ENCODE measurements at regions not wholly inside any gene's neighbourhood (a gene's known extent, or its start where the extent isn't known, plus 50 kb on each side); places are given as distances from the start of the nearest gene placed in this dataset.
A peak's percentile ranks its signal among the peaks of the same experiment; 100 is the strongest.

- Histone ChIP-seq H3K14ac (ENCODE audit: low read length) (no peak overlapping the region), H3K4me2 (ENCODE audit: insufficient read depth, low read length, poor library complexity, severe bottlenecking) (no peak overlapping the region), H2BK15ac (ENCODE audit: low read length) (no peak overlapping the region), H2BK120ac (ENCODE audit: low read depth, low read length) (no peak overlapping the region), H2BK12ac (ENCODE audit: low read length) (no peak overlapping the region), H3K4me3 (ENCODE audit: low read length in 2 of 2) (no peak overlapping the region), H4K8ac (ENCODE audit: low read depth, low read length) (no peak overlapping the region), H3K9ac (ENCODE audit: low read depth, low read length, poor library complexity) (no peak overlapping the region), H4K91ac (ENCODE audit: low read depth, low read length, poor library complexity) (no peak overlapping the region), H3K27ac (replicated peaks; ENCODE audit: low read length) (no peak overlapping the region), H3K79me1 (ENCODE audit: low read depth, low read length) (no peaks in the 10 kb centered on the region), H2AK5ac (ENCODE audit: low read depth, low read length) (no peak overlapping the region), H3K36me3 (replicated peaks in 1 of 2; ENCODE audit: control insufficient read depth in 2 of 2, insufficient read depth in 2 of 2, low read length in 2 of 2) (no peaks in the 10 kb centered on the region), H2AFZ (ENCODE audit: low read length) (no peak overlapping the region), H3K27me3 (ENCODE audit: control insufficient read depth in 3 of 3, insufficient read depth in 3 of 3, low read depth in 1 of 3, low read length in 3 of 3) (no peaks in the 10 kb centered on the region), H3K4me1 (ENCODE audit: control insufficient read depth in 2 of 2, insufficient read depth in 1 of 2, low read depth in 1 of 2, low read length in 2 of 2) (peaks cover 0 to 3% of the 10 kb centered on the region in 2 donors), H3K4ac (ENCODE audit: low read length) (no peak overlapping the region), H2BK5ac (ENCODE audit: low read length) (no peak overlapping the region), H3K23ac (ENCODE audit: low read depth, low read length, poor library complexity) (no peak overlapping the region), H3K18ac (ENCODE audit: low read length) (no peak overlapping the region), H3K9me3 (replicated peaks in 1 of 2; ENCODE audit: control insufficient read depth in 2 of 2, insufficient read depth in 1 of 2, low read depth in 1 of 2, low read length in 2 of 2) (no peaks in the 10 kb centered on the region)
- no CpG with 5 or more reads among the region's 3 CpGs for WGBS, 2 donors (ENCODE audit: extremely low coverage in 2 of 2, insufficient read length in 2 of 2, insufficient replicate concordance in 1 of 2)
- no peak for DNase-seq (ENCODE audit: low spot score)
Observed at GRCh38 chr12:20199780-20200179, 168.6 kb upstream of the PDE3A start.

DNA sequence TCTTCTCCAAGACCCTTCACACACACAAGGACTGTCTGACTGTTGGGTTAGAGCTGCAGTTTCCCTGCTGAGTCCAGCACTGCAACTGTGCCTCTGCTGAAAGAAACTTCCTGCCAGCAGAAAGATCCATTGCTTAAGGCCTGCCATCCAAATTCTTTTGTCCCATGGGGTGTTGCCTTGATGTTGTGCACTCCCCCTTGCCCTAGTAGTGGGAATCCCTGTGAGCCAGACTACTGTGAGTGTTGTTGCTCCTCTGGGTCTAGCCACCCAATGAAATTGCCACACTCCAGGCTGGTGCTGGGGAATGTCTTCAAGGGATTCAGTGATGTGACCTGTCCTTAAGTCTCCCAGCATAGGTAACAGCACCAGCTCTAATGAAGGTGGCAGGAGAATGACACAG lies 166.6 kb upstream of the PDE3A start:
- Histone ChIP-seq H2BK12ac (ENCODE audit: low read length) (no peak overlapping the region), H3K36me3 (replicated peaks in 1 of 2; ENCODE audit: control insufficient read depth in 2 of 2, insufficient read depth in 2 of 2, low read length in 2 of 2) (no peaks in the 10 kb centered on the region), H3K79me1 (ENCODE audit: low read depth, low read length) (no peaks in the 10 kb centered on the region), H3K4ac (ENCODE audit: low read length) (no peak overlapping the region), H2BK5ac (ENCODE audit: low read length) (no peak overlapping the region), H3K27me3 (ENCODE audit: control insufficient read depth in 3 of 3, insufficient read depth in 3 of 3, low read depth in 1 of 3, low read length in 3 of 3) (no peaks in the 10 kb centered on the region), H3K4me1 (ENCODE audit: control insufficient read depth in 2 of 2, insufficient read depth in 1 of 2, low read depth in 1 of 2, low read length in 2 of 2) (peaks cover 0 to 3% of the 10 kb centered on the region in 2 donors), H3K14ac (ENCODE audit: low read length) (peak overlapping the region; percentile 4), H3K18ac (ENCODE audit: low read length) (no peak overlapping the region), H2BK15ac (ENCODE audit: low read length) (no peak overlapping the region), H2AK5ac (ENCODE audit: low read depth, low read length) (no peak overlapping the region), H2BK120ac (ENCODE audit: low read depth, low read length) (no peak overlapping the region), H3K9me3 (replicated peaks in 1 of 2; ENCODE audit: control insufficient read depth in 2 of 2, insufficient read depth in 1 of 2, low read depth in 1 of 2, low read length in 2 of 2) (no peaks in the 10 kb centered on the region), H4K91ac (ENCODE audit: low read depth, low read length, poor library complexity) (no peak overlapping the region), H3K27ac (replicated peaks; ENCODE audit: low read length) (no peak overlapping the region), H3K4me3 (ENCODE audit: low read length in 2 of 2) (no peak overlapping the region), H4K8ac (ENCODE audit: low read depth, low read length) (no peak overlapping the region), H3K23ac (ENCODE audit: low read depth, low read length, poor library complexity) (no peak overlapping the region), H2AFZ (ENCODE audit: low read length) (peak overlapping the region; percentile 42), H3K9ac (ENCODE audit: low read depth, low read length, poor library complexity) (no peak overlapping the region), H3K4me2 (ENCODE audit: insufficient read depth, low read length, poor library complexity, severe bottlenecking) (no peak overlapping the region)
- DNase-seq (ENCODE audit: low spot score), result no peak

DNA sequence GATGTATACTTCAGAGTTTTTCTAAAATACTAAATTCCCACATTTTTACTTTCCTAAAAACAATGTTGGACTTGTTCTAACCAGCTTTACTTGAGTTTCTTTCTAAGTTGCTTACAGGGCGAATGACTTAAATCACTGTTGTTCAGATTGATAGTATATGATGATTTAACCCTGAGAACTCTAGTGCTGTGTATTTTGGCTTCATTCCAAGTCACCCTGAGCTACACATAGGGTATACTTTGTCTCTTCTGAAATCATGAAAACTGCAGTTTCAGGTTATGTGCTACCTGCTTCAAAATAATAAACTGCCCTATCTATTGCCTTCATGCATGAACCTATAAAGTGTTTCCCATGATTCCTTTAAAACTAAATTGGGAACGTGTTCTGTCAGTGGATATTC lies 162.5 kb upstream of the PDE3A start:
- Histone ChIP-seq H4K8ac (ENCODE audit: low read depth, low read length) (no peak overlapping the region), H3K18ac (ENCODE audit: low read length) (no peak overlapping the region), H3K4ac (ENCODE audit: low read length) (no peak overlapping the region), H3K9me3 (replicated peaks in 1 of 2; ENCODE audit: control insufficient read depth in 2 of 2, insufficient read depth in 1 of 2, low read depth in 1 of 2, low read length in 2 of 2) (no peaks in the 10 kb centered on the region), H3K79me1 (ENCODE audit: low read depth, low read length) (no peaks in the 10 kb centered on the region), H3K14ac (ENCODE audit: low read length) (no peak overlapping the region), H3K27me3 (ENCODE audit: control insufficient read depth in 3 of 3, insufficient read depth in 3 of 3, low read depth in 1 of 3, low read length in 3 of 3) (no peaks in the 10 kb centered on the region), H2BK120ac (ENCODE audit: low read depth, low read length) (no peak overlapping the region), H3K4me1 (ENCODE audit: control insufficient read depth in 2 of 2, insufficient read depth in 1 of 2, low read depth in 1 of 2, low read length in 2 of 2) (peaks cover 0 to 3% of the 10 kb centered on the region in 2 donors), H3K27ac (replicated peaks; ENCODE audit: low read length) (no peak overlapping the region), H2BK5ac (ENCODE audit: low read length) (no peak overlapping the region), H4K91ac (ENCODE audit: low read depth, low read length, poor library complexity) (no peak overlapping the region), H3K36me3 (replicated peaks in 1 of 2; ENCODE audit: control insufficient read depth in 2 of 2, insufficient read depth in 2 of 2, low read length in 2 of 2) (no peaks in the 10 kb centered on the region), H2AFZ (ENCODE audit: low read length) (no peak overlapping the region), H2BK12ac (ENCODE audit: low read length) (no peak overlapping the region), H2BK15ac (ENCODE audit: low read length) (no peak overlapping the region), H3K9ac (ENCODE audit: low read depth, low read length, poor library complexity) (no peak overlapping the region), H2AK5ac (ENCODE audit: low read depth, low read length) (no peak overlapping the region), H3K23ac (ENCODE audit: low read depth, low read length, poor library complexity) (no peak overlapping the region), H3K4me3 (ENCODE audit: low read length in 2 of 2) (no peak overlapping the region), H3K4me2 (ENCODE audit: insufficient read depth, low read length, poor library complexity, severe bottlenecking) (no peak overlapping the region)
- no peak for DNase-seq (ENCODE audit: low spot score)
- WGBS, 2 donors (ENCODE audit: extremely low coverage in 2 of 2, insufficient read length in 2 of 2, insufficient replicate concordance in 1 of 2), result no CpG with 5 or more reads among the region's 2 CpGs

GRCh38 chr12:20206410-20206809 lies 161.9 kb upstream of the PDE3A start:
- Histone ChIP-seq H2BK15ac (ENCODE audit: low read length) (no peak overlapping the region), H2BK5ac (ENCODE audit: low read length) (no peak overlapping the region), H2AK5ac (ENCODE audit: low read depth, low read length) (no peak overlapping the region), H3K14ac (ENCODE audit: low read length) (no peak overlapping the region), H2AFZ (ENCODE audit: low read length) (no peak overlapping the region), H3K27me3 (ENCODE audit: control insufficient read depth in 3 of 3, insufficient read depth in 3 of 3, low read depth in 1 of 3, low read length in 3 of 3) (no peaks in the 10 kb centered on the region), H4K8ac (ENCODE audit: low read depth, low read length) (no peak overlapping the region), H3K4me1 (ENCODE audit: control insufficient read depth in 2 of 2, insufficient read depth in 1 of 2, low read depth in 1 of 2, low read length in 2 of 2) (peaks cover 0 to 5% of the 10 kb centered on the region in 2 donors), H3K18ac (ENCODE audit: low read length) (no peak overlapping the region), H3K4me3 (ENCODE audit: low read length in 2 of 2) (no peak overlapping the region), H3K9me3 (replicated peaks in 1 of 2; ENCODE audit: control insufficient read depth in 2 of 2, insufficient read depth in 1 of 2, low read depth in 1 of 2, low read length in 2 of 2) (no peaks in the 10 kb centered on the region), H3K4me2 (ENCODE audit: insufficient read depth, low read length, poor library complexity, severe bottlenecking) (no peak overlapping the region), H3K4ac (ENCODE audit: low read length) (no peak overlapping the region), H3K36me3 (replicated peaks in 1 of 2; ENCODE audit: control insufficient read depth in 2 of 2, insufficient read depth in 2 of 2, low read length in 2 of 2) (no peaks in the 10 kb centered on the region), H2BK12ac (ENCODE audit: low read length) (no peak overlapping the region), H3K79me1 (ENCODE audit: low read depth, low read length) (no peaks in the 10 kb centered on the region), H2BK120ac (ENCODE audit: low read depth, low read length) (no peak overlapping the region), H3K23ac (ENCODE audit: low read depth, low read length, poor library complexity) (no peak overlapping the region), H3K27ac (replicated peaks; ENCODE audit: low read length) (no peak overlapping the region), H4K91ac (ENCODE audit: low read depth, low read length, poor library complexity) (no peak overlapping the region), H3K9ac (ENCODE audit: low read depth, low read length, poor library complexity) (no peak overlapping the region)
- DNase-seq (ENCODE audit: low spot score), result no peak
- WGBS, 2 donors (ENCODE audit: extremely low coverage in 2 of 2, insufficient read length in 2 of 2, insufficient replicate concordance in 1 of 2), result no CpG with 5 or more reads among the region's 2 CpGs
